GM23338 (cell line): ENCODE measurements at regions not wholly inside any gene's neighbourhood (a gene's known extent, or its start where the extent isn't known, plus 50 kb on each side); places are given as distances from the start of the nearest gene placed in this dataset.

ENCODE experiments used
- ATAC-seq: fragments of 200-7000 bp; cut with Tn5 transposase; 3 replicates; pipeline ENCODE4 v1.9.1; 2020
- DNase-seq: peaks from one replicate; pipeline ENCODE4 v3.0.0-alpha.2; 2015; ENCODE audit warnings: low spot score
- H2AFZ ChIP-seq: fragments of 200-600 bp; sonication (generic); 2 replicates; pipeline ENCODE4 v1.8.0; 2016; ENCODE audit warnings: antibody characterized with exemption, mild to moderate bottlenecking, moderate library complexity
- H3F3A ChIP-seq: fragments of 200-600 bp; sonication (generic); replicated peaks from 2 replicates; pipeline ENCODE4 v1.8.0; 2017; ENCODE audit warnings: antibody characterized with exemption, mixed run types, low read depth
- H3K27ac ChIP-seq: fragments of 200-600 bp; sonication (generic); 2 replicates; pipeline ENCODE4 v1.6.1; 2016; ENCODE audit warnings: low read depth
- H3K27me3 ChIP-seq: fragments of 200-600 bp; sonication (generic); 2 replicates; pipeline ENCODE4 v1.8.0; 2016; ENCODE audit warnings: mild to moderate bottlenecking, mixed run types, moderate library complexity; ENCODE audit not compliant: insufficient read depth
- H3K36me3 ChIP-seq: fragments of 200-600 bp; sonication (generic); 2 replicates; pipeline ENCODE4 v1.8.0; 2016; ENCODE audit warnings: mild to moderate bottlenecking; ENCODE audit not compliant: insufficient read depth
- H3K4me1 ChIP-seq: fragments of 200-600 bp; sonication (generic); 2 replicates; pipeline ENCODE4 v1.8.0; 2016; ENCODE audit warnings: mild to moderate bottlenecking, moderate library complexity; ENCODE audit not compliant: insufficient read depth
- H3K4me2 ChIP-seq: fragments of 200-600 bp; sonication (generic); 2 replicates; pipeline ENCODE4 v1.7.1; 2017; ENCODE audit warnings: mixed run types
- H3K4me3 ChIP-seq: fragments of 200-600 bp; sonication (generic); 2 replicates; pipeline ENCODE4 v1.6.1; 2016; ENCODE audit warnings: mixed run types
- H3K79me2 ChIP-seq: fragments of 200-600 bp; sonication (generic); replicated peaks from 2 replicates; pipeline ENCODE4 v1.8.0; 2017; ENCODE audit warnings: mild to moderate bottlenecking; ENCODE audit not compliant: insufficient read depth
- H3K9me2 ChIP-seq: fragments of 200-600 bp; sonication (generic); 2 replicates; pipeline ENCODE4 v1.8.0; 2017; ENCODE audit not compliant: insufficient read depth
- H4K20me1 ChIP-seq: fragments of 200-600 bp; sonication (generic); replicated peaks from 2 replicates; pipeline ENCODE4 v1.8.0; 2017; ENCODE audit warnings: mild to moderate bottlenecking; ENCODE audit not compliant: insufficient read depth
- H3K27ac Mint-ChIP-seq: 2 replicates; pipeline ENCODE4 v1.8.0; 2020; ENCODE audit warnings: inconsistent platforms, mild to moderate bottlenecking, moderate library complexity, mixed read lengths
- H3K27me3 Mint-ChIP-seq: 3 replicates; pipeline ENCODE4 v1.8.0; 2022; ENCODE audit warnings: low read depth, mild to moderate bottlenecking, moderate library complexity, mixed read lengths, inconsistent platforms; ENCODE audit not compliant: insufficient read depth, poor library complexity
- H3K36me3 Mint-ChIP-seq: 3 replicates; pipeline ENCODE4 v1.8.0; 2021; ENCODE audit warnings: low read depth, mild to moderate bottlenecking, inconsistent platforms, moderate library complexity, mixed read lengths
- H3K4me1 Mint-ChIP-seq: 3 replicates; pipeline ENCODE4 v1.8.0; 2020; ENCODE audit warnings: mild to moderate bottlenecking, inconsistent platforms, mixed read lengths
- H3K4me3 Mint-ChIP-seq: 3 replicates; pipeline ENCODE4 v1.8.0; 2021; ENCODE audit warnings: moderate library complexity, mild to moderate bottlenecking, inconsistent platforms, mixed read lengths
- H3K9me3 Mint-ChIP-seq: 3 replicates; pipeline ENCODE4 v1.8.0; 2020; ENCODE audit warnings: moderate library complexity, mild to moderate bottlenecking, inconsistent platforms, mixed read lengths
- CTCF ChIP-seq, 2 experiments: fragments of 200-600 bp in 1 of 2; sonication (generic) in 1 of 2; conservative IDR thresholded peaks; 2 replicates each; pipeline versions ENCODE4 v1.5.1 to v1.6.1; 2016 to 2017; ENCODE audit warnings: antibody characterized with exemption in 2 of 2, low read depth in 2 of 2, mild to moderate bottlenecking in 2 of 2, moderate library complexity in 1 of 2
- EZH2 ChIP-seq: fragments of 200-600 bp; sonication (generic); IDR thresholded peaks from one replicate; pipeline ENCODE4 v1.8.0; 2017; ENCODE audit warnings: antibody characterized with exemption, mild to moderate bottlenecking, low read depth; ENCODE audit not compliant: unreplicated experiment
- EZH2phosphoT487 ChIP-seq: fragments of 200-600 bp; sonication (generic); IDR thresholded peaks from one replicate; pipeline ENCODE4 v1.8.1; 2018; ENCODE audit warnings: antibody characterized with exemption; ENCODE audit not compliant: unreplicated experiment
- POLR2AphosphoS5 ChIP-seq: IDR thresholded peaks from 2 replicates; pipeline ENCODE4 v1.6.1; 2016; ENCODE audit warnings: antibody characterized with exemption, low read depth
- STAT1 ChIP-seq: IDR thresholded peaks from one replicate; pipeline ENCODE4 v1.6.1; 2016; ENCODE audit warnings: antibody characterized with exemption; ENCODE audit not compliant: unreplicated experiment
- TF ChIP-seq, protein P1 (sequence below): IDR thresholded peaks from one replicate; pipeline ENCODE4 v1.6.1; 2018; ENCODE audit warnings: antibody characterized with exemption; ENCODE audit not compliant: unreplicated experiment

GRCh38 chr3:153963012-153963411, 158.2 kb upstream of the ARHGEF26 start (continued):
- TF ChIP-seq, protein P1, sequence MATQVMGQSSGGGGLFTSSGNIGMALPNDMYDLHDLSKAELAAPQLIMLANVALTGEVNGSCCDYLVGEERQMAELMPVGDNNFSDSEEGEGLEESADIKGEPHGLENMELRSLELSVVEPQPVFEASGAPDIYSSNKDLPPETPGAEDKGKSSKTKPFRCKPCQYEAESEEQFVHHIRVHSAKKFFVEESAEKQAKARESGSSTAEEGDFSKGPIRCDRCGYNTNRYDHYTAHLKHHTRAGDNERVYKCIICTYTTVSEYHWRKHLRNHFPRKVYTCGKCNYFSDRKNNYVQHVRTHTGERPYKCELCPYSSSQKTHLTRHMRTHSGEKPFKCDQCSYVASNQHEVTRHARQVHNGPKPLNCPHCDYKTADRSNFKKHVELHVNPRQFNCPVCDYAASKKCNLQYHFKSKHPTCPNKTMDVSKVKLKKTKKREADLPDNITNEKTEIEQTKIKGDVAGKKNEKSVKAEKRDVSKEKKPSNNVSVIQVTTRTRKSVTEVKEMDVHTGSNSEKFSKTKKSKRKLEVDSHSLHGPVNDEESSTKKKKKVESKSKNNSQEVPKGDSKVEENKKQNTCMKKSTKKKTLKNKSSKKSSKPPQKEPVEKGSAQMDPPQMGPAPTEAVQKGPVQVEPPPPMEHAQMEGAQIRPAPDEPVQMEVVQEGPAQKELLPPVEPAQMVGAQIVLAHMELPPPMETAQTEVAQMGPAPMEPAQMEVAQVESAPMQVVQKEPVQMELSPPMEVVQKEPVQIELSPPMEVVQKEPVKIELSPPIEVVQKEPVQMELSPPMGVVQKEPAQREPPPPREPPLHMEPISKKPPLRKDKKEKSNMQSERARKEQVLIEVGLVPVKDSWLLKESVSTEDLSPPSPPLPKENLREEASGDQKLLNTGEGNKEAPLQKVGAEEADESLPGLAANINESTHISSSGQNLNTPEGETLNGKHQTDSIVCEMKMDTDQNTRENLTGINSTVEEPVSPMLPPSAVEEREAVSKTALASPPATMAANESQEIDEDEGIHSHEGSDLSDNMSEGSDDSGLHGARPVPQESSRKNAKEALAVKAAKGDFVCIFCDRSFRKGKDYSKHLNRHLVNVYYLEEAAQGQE, result no peak

- H3K4me1 ChIP-seq, result no peaks in the 10 kb centered on the region
- H3K27ac Mint-ChIP-seq, result no peak overlapping the region
- DNase-seq (no peak), ATAC-seq (no peak)
- H3K36me3 ChIP-seq, result no peaks in the 10 kb centered on the region
- no peak for TF ChIP-seq EZH2
- TF ChIP-seq POLR2AphosphoS5, result no peak
- no peak for TF ChIP-seq EZH2phosphoT487
- TF ChIP-seq, protein P1, result no peak
- no peak for TF ChIP-seq STAT1
- no peak for TF ChIP-seq CTCF (conservative IDR thresholded peaks at IDR 0.05; ENCODE audit: low read depth in 2 of 2)
- H3K27me3 ChIP-seq, result no peaks in the 10 kb centered on the region
- no peak overlapping the region for H3K27ac ChIP-seq
- H3K79me2 ChIP-seq, result no peaks in the 10 kb centered on the region
- no peaks in the 10 kb centered on the region for H3F3A ChIP-seq
- H4K20me1 ChIP-seq, result no peaks in the 10 kb centered on the region
- H3K4me3 ChIP-seq, result no peak overlapping the region
- H3K36me3 Mint-ChIP-seq, result no peaks in the 10 kb centered on the region
- no peaks in the 10 kb centered on the region for H3K27me3 Mint-ChIP-seq
- no peak overlapping the region for H3K4me2 ChIP-seq
- H3K4me1 Mint-ChIP-seq, result no peaks in the 10 kb centered on the region
- no peaks in the 10 kb centered on the region for H3K9me2 ChIP-seq
- peaks cover 4% of the 10 kb centered on the region; the same call in 2 of the 3 replicates for H3K9me3 Mint-ChIP-seq
- H2AFZ ChIP-seq, result no peak overlapping the region
- H3K4me3 Mint-ChIP-seq, result no peak overlapping the region
Observed at GRCh38 chr3:153967260-153967659, 153.9 kb upstream of the ARHGEF26 start.
